ENCODE measurements at regions not wholly inside any gene's neighbourhood (a gene's known extent, or its start where the extent isn't known, plus 50 kb on each side); places are given as distances from the start of the nearest gene placed in this dataset.
"Not testable (repeated sequence)": the region's sequence is repeated elsewhere in the genome, so short reads cannot be mapped to it uniquely, and the experiment has no call there.

GRCh38 chr12:33547084-33547483 is 107.5 kb upstream of the SYT10 start:
- Histone ChIP-seq H3F3A (ENCODE audit: insufficient read depth, low read length, poor library complexity, severe bottlenecking) (no peaks in the 10 kb centered on the region), H3K27me3 (ENCODE audit: insufficient read depth, low read depth, low read length) (no peaks in the 10 kb centered on the region), H3K4me3 (ENCODE audit: low read length) (no peak overlapping the region), H3K27ac (ENCODE audit: low read length) (no peak overlapping the region), H2AFZ (ENCODE audit: low read depth, low read length) (no peak overlapping the region), H3K9ac (ENCODE audit: low read length) (no peak overlapping the region), H3K79me2 (replicated peaks; ENCODE audit: insufficient read depth, low read length) (no peaks in the 10 kb centered on the region), H3K4me2 (ENCODE audit: low read length) (no peak overlapping the region), H4K20me1 (ENCODE audit: insufficient read depth) (no peaks in the 10 kb centered on the region), H3K36me3 (ENCODE audit: insufficient read depth, low read length) (no peaks in the 10 kb centered on the region), H3K9me3 (ENCODE audit: low read length) (no peaks in the 10 kb centered on the region), H3K9me2 (ENCODE audit: insufficient read depth, low read length) (no peaks in the 10 kb centered on the region)
- no peak for TF ChIP-seq TAF1 (IDR thresholded peaks at IDR 0.05; ENCODE audit: low read depth)
- TF ChIP-seq REST (IDR thresholded peaks at IDR 0.05; ENCODE audit: borderline replicate concordance): no peak

GRCh38 chr12:33550214-33550613 is 110.6 kb upstream of the SYT10 start:
- H3K9me3 ChIP-seq (ENCODE audit: low read length); H3K36me3 ChIP-seq (ENCODE audit: insufficient read depth, low read length); H3K4me2 ChIP-seq (ENCODE audit: low read length); H2AFZ ChIP-seq (ENCODE audit: low read depth, low read length); H3K79me2 ChIP-seq (replicated peaks; ENCODE audit: insufficient read depth, low read length); H3K9ac ChIP-seq (ENCODE audit: low read length); H3F3A ChIP-seq (ENCODE audit: insufficient read depth, low read length, poor library complexity, severe bottlenecking); H3K9me2 ChIP-seq (ENCODE audit: insufficient read depth, low read length); H3K27me3 ChIP-seq (ENCODE audit: insufficient read depth, low read depth, low read length); H4K20me1 ChIP-seq (ENCODE audit: insufficient read depth); H3K27ac ChIP-seq (ENCODE audit: low read length); H3K4me3 ChIP-seq (ENCODE audit: low read length): not testable (repeated sequence)

- Histone ChIP-seq H3K4me2 (ENCODE audit: low read length) (no peak overlapping the region), H3K27me3 (ENCODE audit: insufficient read depth, low read depth, low read length) (no peaks in the 10 kb centered on the region), H3K4me3 (ENCODE audit: low read length) (no peak overlapping the region), H3K9ac (ENCODE audit: low read length) (no peak overlapping the region), H4K20me1 (ENCODE audit: insufficient read depth) (no peaks in the 10 kb centered on the region), H3F3A (ENCODE audit: insufficient read depth, low read length, poor library complexity, severe bottlenecking) (no peaks in the 10 kb centered on the region), H3K9me3 (ENCODE audit: low read length) (no peaks in the 10 kb centered on the region), H3K79me2 (replicated peaks; ENCODE audit: insufficient read depth, low read length) (no peaks in the 10 kb centered on the region), H3K36me3 (ENCODE audit: insufficient read depth, low read length) (no peaks in the 10 kb centered on the region), H3K27ac (ENCODE audit: low read length) (no peak overlapping the region), H3K9me2 (ENCODE audit: insufficient read depth, low read length) (no peaks in the 10 kb centered on the region), H2AFZ (ENCODE audit: low read depth, low read length) (no peak overlapping the region)
- TF ChIP-seq EP300 (conservative IDR thresholded peaks at IDR 0.05; ENCODE audit: poor library complexity, severe bottlenecking) (no peak), TAF1 (IDR thresholded peaks at IDR 0.05; ENCODE audit: low read depth) (no peak), CTCF (IDR thresholded peaks at IDR 0.05; ENCODE audit: poor library complexity, severe bottlenecking) (no peak), RAD21 (conservative IDR thresholded peaks at IDR 0.05) (no peak), EZH2 (IDR thresholded peaks at IDR 0.05; ENCODE audit: borderline replicate concordance, insufficient read depth, low read length, poor library complexity, severe bottlenecking) (no peak), POLR2AphosphoS5 (IDR thresholded peaks at IDR 0.05) (no peak)
These were observed 111.4 kb upstream of the SYT10 start for GRCh38 chr12:33551006-33551405.

Measured in neural cell (in vitro differentiated cells).